Activated naive CD4-positive, alpha-beta T cell treated with Interleukin-2 at 50 U/mL for 16 hours (primary cell): ENCODE measurements at regions not wholly inside any gene's neighbourhood (a gene's known extent, or its start where the extent isn't known, plus 50 kb on each side); places are given as distances from the start of the nearest gene placed in this dataset.
A peak's percentile ranks its signal among the peaks of the same experiment; 100 is the strongest.

ENCODE experiments used
- DNase-seq: peaks from one replicate; pipeline ENCODE4 v3.0.0-alpha.2; 2020

DNA sequence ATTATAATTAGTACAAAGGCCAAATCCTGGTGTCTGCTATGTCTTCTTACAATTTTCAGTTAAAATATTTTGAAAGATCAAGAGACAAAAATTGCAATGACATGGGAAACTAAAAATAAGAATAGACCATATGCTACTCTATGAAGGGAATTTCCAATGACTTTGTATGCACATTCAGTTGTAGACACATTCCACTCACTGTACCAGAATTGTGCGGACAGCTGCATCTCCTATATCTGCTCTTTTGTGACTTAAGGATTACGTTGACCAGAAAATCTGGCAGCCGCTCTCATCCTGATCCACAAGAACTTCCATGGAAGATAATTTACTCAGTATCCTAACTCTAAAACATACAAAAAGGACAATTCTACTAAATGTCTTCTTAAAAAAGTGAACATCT is 493.9 kb upstream of the KCNMB2 start:
- no peak for DNase-seq

DNA sequence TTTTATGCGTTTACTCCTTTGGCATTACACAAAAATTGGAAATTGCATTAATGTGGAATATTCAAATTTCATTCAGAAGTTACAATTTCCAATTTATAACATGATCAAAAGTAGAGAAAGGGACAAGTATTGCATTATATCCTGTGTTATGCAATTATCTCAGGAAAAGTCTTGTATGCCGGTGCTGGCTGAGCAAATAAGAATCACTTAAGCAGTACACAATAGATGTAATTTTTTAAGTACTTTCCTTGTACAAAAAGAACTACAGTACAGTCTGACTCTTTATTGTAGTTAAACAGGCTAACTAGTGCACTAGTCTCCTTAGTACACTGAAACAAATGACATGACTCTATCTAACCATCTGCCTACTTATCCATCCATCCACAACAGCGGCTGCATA is 493.2 kb upstream of the KCNMB2 start:
- DNase-seq = no peak

DNA sequence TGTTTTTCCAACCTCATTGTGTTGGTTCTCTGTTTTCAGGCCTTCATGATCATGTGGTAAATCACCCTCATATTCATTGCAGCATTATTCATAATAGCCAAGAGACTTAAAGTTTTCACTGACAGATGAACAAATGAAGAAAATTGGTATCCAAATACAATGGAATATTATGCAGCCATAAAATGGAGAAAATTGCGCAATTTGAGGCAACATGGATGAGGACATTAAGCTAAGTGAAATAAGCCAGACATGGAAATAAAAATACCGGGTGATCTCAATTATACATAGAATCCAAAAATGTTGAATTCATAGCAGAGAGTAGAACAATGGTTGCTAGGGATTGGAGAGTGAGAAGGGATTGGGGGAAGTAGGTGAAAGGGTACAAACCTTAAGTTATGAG is 491.9 kb upstream of the KCNMB2 start:
- no peak for DNase-seq

DNA sequence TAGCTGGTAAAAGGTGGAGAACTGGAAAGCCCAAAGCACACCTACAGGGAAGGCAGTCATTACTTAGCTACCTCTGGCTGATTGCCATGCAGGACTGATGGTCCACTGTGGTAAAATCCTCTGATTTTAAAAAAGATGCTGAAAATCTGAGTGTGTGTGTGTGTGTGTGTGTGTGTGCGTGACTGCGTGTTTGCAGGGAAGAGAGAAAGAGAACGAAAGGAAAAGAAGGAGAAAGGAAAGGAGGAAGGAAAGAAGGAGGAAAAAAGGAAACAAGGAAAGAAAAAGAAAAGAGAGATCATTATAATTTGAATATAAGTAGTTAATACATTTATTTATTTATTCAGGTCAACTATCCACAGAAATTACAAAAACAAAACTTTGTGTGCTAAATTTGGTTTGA is 488.7 kb upstream of the KCNMB2 start:
- DNase-seq = no peak

DNA sequence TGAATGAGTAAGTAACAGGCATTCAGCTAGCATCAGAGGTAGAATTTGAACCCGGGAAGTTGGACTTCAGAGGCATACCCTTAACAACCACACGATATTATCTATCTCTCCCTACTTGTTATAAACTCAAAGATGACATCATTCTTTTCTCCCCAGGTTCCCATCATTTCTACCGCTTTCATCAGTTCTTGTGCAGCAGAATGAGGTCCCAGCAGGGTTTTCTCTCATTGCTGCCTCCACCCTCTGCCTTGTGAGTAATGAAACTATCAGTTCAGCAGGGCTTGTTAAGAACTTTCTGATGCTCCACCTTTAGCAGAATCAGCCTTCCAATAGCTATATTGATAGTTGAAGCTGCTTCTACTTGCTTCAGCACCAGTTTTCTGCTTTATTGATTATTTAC is 487.5 kb upstream of the KCNMB2 start:
- DNase-seq = no peak

DNA sequence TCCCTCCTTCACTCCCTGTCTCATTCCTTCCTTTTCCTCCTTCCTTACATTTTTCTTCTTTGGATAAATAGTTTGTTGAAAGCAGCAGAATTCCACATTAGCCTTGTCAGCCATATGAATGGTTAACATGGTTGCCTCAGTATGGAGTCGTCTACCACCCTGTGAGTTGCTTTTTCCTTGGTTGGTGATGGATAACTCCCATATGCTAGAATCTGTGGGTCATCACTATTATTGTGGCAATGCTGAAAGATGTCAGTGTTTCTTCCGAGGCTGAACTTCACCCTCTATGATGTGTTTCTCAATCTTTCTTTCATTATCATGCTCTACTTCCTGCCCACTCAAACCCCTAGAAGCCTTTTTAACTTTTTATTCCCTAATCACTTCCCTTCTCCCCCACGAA is 481.8 kb upstream of the KCNMB2 start:
- DNase-seq = no peak

DNA sequence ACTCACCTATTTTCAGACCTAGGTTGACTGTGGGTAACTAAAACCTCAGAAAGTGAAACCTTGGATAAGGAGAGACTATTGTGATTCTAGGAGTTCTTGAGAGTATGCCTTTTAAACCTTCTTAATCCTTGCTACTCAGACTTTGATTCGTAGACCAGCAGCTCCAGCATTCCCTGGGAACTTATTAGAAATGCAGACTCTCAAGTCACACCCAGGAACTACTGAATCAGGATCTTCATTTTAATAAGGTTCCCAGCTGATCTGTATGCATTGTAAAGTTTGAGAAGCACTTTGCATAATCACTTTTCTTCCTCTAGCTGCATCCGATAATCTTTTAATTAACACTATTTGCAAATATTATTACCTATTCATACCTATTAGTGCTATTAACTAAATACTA is 480.3 kb upstream of the KCNMB2 start:
- DNase-seq = no peak

DNA sequence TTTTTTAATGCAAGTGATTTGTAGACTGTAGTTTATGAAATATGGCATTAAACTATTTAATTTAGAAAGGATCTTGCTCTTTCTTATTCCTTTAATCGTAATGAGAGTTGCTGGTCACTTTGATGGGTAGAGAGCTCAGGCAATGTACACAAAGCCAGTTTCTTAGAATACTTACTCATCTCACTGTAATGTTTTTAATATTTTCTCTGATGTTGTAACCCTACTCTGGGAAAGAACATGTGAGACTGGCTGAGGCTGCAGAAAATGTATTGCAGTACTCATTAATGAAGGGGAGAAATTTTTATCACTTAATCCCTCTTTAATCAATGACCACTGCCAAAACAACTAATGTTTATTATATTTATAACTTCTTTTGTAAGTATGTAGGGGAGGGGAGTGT is 479.4 kb upstream of the KCNMB2 start:
- no peak for DNase-seq

DNA sequence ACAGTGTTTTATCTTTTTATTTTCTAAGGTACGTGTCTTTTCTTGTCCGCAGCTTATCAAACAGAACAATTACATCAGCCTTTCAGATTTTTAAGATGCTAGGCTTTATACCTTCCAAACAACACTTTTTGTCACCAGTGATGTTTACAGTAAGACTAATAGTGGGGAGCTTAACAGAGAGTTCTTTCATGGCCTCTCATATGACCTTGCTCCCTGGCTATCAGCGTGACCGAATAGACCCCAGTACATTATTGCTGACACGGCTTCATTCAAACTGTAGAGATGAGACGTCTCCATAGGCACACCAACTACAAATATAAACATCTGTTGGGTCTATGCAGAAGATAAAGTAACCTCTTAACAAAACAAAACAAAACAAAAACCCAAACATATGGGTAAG is 477.6 kb upstream of the KCNMB2 start:
- DNase-seq = no peak

DNA sequence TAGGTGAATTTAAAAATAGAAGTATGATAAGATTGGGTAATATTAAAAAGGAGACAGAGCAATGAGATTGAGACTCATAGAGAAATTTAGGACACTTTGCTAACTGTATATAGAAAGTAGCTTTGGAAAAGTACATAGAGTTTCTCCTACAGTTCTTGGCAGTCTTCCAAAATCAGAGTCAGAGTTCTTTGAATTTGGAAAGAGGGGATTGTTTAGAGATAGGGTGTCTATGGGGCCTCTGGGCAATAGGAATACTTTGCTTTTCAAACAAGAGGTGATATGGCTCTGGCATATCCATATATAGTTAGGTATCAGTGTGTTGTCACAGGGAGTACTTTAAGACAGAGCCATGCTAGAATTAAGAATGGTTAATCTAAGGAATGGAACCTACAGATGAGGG is 477.1 kb upstream of the KCNMB2 start:
- DNase-seq = no peak

DNA sequence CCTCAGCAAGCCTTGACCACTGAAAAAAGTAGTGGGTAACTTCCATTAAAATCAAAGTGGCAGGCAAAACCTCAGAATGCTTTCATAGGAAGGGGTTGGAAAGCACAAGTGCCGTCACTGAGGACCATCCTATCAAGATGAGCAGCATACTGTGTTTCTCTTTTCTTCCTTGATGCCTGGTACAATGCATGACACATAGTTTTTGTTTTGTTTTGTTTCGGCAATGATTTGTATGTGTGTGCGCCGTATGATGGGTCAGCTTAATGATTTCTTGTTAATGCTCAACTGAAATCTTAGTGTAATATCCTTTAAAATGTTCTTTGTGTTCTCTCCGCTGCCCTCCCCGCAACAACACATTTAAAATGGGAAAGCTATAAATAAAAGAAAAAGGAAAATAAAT is 476.4 kb upstream of the KCNMB2 start:
- DNase-seq = no peak

DNA sequence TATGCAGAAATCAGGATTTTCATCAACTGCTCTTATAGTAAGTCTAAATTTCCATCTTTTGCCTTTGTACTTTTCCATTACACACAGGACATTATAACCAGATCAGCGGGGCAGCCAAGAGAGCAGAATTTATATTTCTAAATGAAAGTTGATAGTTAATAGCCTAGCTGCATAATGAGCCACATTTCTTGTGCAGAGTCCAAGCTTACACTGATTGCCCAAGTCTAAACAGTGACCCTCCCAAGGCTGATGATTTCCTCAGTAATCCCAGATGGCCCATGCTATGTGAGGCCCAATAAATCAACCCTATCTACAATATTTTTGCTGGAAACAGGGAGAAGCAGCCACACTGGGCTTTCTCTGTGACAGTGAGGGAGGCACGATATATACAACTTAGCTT is 475.8 kb upstream of the KCNMB2 start:
- DNase-seq = no peak

DNA sequence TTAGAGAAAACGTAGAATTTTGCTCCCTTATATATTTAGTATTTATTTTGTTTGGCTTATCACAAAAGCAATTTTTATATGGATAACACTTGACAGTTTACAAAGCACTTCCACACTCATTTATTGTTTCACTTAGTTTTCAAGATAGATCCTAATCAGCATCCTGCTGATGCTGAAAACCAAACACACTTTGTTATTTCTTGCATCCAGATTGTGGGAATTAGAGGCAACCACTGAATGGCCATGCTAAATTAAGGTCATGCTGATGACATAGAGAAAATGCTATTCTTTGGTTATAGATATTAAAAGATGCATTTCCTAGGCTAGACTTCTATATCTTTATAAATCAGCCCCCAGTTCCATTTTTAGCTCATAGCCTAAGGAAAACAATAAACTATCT is 474.1 kb upstream of the KCNMB2 start:
- no peak for DNase-seq

DNA sequence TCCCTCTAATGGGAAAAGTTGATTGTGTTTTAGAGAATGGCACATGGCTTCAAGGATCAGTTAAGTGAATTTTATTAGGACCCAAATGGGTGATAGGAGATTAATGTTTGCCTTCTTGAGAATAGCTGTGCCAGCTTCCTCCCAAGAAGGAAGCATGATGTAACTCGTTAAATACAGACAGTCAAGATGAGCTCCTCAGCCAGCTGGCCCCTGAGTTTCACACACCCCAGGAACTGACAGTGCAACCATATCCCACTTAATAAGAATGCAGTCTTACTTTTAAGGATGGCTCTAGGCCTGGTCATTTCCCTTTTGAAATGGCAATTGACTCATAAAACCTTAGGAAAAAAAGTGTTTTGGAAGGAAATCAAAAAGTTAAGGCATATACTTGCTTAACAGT is 472.8 kb upstream of the KCNMB2 start:
- DNase-seq = no peak

DNA sequence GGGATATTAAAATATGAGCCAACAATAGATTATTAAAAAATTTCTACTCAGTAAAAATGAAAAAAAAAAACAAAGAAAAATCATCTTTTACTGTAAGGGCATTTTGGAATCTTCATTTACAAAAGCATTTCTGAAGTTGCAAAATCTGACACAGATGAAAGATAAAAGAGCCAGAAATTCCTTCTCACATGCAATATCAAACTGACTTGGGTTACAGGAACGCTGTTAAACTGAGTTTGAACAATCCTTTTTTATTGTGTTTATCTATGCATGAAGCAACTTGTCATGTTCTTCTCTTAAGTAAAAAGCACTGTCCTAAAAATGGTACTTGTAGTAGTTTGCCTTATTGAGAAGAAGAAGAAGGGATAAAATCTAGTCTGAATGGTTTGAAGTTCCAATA is 468.5 kb upstream of the KCNMB2 start:
- no peak for DNase-seq

DNA sequence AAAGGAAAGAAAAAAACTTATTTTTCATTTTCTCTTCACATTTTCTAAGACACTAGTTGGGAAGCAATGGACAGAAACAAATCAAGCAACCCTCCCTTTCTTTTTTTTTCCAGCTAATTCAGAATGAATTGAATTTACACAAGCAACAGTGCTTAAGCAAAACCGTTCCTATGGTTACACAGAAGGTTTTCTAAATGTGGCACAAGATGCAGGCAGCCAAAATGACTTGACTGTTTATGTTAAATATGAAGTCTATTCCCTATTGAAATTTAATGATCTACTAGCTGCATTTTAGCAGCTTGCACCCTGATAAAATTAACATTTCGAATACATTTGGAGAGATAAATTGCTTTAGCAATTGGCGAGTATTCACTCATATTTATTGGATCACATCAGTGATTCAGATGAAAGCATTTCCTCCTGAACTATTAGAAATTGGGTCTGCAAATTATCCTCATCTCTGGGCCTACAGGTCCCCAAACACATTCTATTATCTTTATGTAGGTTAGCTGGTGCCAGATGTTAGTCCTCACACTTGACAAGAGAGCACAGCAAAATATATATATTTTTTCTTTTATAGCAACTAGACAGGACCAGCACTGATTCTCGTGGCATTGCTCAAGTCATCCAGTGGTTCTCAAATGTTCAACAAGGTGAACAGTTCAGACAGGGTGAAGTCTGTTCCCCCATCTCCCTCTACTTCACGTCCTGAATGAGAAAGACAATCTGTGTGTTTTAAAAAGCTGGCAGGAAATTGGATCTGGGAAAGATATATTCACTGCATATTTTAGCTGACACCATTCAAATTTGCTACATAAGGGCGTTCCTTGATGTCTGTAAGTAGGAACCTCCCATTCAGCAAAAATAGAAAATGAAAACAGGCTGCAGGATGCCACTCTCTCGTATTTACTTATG is 463.6 kb upstream of the KCNMB2 start:
- no peak for DNase-seq

DNA sequence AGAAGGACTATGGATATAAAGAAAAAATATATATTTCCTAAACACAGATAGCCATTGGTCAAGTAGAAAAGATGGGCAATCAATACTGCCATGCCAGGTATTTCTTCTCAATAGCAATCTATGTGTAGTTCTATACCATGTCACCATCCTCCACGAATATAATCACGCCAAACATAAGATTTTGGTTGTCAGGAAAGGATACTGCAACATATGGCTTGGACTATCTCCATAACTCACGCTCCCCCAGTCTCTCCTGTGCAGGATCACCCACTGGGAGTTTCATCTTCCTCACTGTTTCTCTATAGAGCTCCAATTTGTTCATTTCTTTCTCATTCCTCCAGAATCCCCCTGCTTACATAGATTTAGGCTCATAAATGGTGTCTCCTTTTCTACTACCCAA is 462.9 kb upstream of the KCNMB2 start:
- no peak for DNase-seq

DNA sequence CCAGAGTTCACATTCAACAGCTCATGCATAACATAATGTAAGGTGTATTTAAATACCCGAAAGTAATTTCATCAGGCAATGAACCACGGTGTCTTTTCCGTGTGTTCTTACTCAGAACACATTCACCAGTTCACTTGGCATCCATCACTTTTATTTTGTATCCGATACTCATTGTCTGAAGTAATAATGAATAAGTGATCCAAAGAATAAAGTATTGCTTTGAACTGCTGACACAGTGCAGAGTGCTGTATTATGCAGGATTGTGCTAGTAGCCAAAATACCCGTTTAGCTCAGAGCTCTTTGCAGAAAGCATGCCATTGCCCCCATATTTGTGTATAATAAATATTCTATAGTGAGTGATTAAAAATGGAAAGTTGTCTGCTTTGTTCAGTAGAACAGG is 460.9 kb upstream of the KCNMB2 start:
- DNase-seq = no peak

DNA sequence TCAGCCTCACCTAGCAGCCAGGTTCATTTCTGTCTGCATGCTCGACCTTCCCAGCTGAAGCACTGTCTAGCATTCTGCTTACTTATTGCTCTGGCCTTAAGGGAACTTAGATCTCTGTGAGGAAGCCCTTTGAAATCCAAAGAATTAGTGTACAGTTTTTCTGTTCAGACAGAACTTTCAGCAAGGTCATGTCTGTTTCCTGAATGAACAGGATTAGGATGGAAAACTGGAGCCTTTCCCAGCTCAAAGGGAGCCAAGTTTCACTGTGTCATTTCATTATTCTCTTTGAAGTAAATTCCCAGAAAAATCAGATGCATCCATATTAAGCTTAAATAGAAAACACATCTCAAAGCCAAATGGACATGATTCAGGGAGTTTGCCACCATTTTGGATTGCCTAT is 457.3 kb upstream of the KCNMB2 start:
- DNase-seq = no peak

DNA sequence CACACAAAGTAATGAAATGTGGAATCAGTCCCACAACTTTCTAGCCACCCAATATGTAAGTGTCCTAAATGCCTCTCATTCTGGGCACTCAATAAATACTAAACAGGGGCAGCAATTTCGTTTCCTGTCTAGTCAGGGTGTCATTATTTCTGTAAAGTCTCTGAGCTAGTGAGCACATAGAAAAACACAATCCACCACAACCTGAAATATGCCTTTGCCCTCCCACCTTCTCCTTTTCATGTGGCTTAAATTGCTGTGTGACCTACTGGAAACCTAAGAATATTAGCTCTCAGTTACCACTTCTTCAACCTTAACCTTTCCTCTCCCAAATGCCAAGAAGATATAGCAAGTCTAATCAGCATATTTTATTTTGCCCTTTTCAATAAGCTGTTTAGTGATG is 456.3 kb upstream of the KCNMB2 start:
- DNase-seq = no peak

DNA sequence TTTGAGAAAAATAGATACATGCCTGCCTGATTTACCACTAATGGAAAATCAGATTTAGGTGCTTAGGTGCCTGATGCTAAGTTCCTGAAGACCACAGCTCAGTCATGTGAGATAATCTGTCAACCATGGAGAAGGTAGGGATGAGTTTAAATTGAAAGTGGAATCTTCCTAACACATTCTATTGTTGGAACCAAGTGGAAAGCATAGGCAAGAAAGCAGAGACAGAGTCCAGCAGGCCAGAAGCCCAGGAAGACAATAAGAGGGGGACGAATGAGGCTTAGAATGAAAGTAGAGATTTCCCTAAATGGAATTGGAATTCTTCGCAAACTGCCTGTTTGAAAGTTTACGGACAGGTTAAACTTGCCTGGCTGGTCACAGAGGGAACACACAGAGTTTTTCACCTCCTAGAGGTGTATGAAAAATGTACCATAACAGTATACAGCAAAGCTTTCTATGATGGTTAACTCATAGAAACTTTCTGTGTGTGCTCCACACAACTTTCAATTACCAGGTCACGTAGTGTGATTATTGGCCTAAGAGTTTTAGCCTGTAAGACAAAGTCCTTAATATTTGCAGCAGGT is 453.8 kb upstream of the KCNMB2 start:
- DNase-seq = no peak

DNA sequence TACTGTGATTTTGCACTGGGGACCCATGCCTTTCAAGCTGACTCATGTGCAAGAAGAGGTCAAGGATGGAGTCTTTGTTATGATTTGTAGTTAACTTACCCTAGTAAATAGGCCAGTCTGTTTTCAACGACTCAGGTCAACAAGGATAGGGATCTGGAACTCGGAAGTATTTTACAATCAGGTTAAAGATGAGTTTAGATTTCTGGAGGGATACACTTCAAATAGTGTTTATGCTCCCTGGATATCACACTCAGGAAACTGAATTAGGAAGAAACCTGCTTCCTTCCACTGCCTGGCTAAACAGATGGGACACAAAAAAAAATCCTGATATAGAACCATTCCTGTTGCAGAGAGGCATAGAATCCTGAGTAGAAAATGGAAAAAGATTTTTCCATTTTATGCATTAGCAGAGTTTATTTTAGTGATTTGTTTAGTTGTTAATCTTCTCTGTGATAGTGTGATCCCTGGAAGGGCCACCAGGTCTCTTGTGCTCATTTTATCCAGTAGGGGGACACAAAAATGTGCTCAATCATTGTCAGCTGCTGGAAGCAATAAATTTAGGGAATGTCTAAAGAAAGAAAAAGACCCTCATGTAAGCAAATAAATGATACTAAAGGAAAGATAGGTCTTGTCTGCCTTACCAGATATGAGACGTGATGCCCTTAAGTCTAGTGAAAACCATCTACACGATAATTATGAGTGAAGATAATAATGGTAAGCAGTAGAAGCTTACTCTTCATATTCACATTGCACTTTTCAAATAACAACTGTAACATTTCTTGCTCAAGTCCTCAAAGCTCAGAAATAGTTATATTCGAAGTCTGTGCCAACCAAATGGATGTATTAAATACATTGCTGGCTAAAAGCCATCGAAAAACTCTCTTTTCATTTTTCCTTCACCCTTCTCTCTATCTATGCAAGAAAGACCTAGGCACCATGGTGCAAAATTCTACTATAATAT is 452.1 kb upstream of the KCNMB2 start:
- DNase-seq = no peak

DNA sequence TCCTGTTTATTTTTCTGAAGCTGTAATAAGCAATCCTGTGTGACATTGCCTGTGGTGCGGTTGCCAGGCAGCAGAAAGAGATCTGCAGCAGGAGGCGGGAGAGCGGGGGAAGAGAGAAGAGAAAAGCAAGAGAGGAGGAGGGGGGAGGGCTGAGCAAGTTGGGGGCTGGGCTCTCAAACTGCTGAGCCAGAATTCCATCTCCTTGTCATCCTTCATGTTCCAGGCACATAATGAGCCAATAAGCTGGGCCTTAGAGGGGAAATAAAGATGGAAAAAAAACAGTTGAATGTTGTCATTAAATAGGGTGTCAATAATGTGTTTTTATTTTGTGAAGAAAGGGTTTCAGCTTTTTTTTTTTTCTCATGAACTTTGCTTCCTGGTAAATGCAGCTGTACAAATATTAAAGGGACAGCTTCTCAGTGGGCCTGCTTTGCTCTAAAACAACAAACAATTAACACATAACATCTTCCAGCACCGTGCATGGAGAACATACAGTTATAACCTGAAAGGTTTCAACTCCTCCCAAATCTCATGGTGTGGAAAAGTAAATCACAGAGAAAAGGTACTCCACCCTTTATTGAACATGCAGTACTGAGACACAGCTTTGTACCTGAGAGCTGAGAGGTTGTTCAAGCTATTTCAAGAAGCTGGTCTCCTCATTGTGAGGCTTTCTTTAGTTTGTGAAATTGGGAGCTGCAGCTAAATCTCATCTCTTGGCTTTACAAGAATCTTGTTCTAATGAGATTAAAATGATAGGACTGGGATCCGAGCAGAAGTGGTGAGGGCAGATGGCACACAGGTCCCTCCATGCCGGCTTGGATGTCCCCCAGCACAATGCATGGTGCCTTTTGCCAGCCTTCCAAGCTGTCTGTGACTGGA is 451.1 kb upstream of the KCNMB2 start:
- DNase-seq = peak; percentile 13
